Hematopoietic multipotent progenitor cell (in vitro differentiated cells): ENCODE measurements at regions not wholly inside any gene's neighbourhood (a gene's known extent, or its start where the extent isn't known, plus 50 kb on each side); places are given as distances from the start of the nearest gene placed in this dataset.
"Not testable (repeated sequence)": the region's sequence is repeated elsewhere in the genome, so short reads cannot be mapped to it uniquely, and the experiment has no call there.

Experiments used
- DNase-seq, 3 donors: peaks; one replicate each; pipeline ENCODE4 v3.0.0-alpha.2; 2011 to 2015; ENCODE audit warnings: low read depth in 2 of 3, low spot score in 2 of 3

DNA sequence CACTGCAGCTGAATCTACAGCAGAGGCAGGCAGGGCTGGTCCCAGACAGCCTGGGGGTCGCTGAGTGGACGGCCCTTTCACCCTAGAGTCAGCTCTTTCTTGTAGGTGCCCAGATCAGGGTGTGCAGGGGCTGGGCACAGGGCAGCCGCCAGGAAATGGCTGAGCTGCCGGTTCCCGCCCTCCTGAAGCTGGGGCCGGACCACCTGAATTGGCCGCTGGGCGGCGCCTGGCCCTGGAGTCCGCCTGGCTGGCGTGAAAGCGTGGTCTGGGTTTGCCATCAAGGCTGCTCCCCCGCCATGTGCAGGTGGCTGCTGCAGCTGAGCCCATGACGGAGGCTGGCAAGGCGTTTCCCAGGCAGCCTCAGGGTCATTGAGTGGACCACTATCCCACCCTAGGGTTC lies 85.7 kb downstream of the POTEM start:
- not testable (repeated sequence) for DNase-seq

GRCh38 chr14:19053426-19054050 lies 86.3 kb downstream of the POTEM start:
- DNase-seq: not testable (repeated sequence)

DNA sequence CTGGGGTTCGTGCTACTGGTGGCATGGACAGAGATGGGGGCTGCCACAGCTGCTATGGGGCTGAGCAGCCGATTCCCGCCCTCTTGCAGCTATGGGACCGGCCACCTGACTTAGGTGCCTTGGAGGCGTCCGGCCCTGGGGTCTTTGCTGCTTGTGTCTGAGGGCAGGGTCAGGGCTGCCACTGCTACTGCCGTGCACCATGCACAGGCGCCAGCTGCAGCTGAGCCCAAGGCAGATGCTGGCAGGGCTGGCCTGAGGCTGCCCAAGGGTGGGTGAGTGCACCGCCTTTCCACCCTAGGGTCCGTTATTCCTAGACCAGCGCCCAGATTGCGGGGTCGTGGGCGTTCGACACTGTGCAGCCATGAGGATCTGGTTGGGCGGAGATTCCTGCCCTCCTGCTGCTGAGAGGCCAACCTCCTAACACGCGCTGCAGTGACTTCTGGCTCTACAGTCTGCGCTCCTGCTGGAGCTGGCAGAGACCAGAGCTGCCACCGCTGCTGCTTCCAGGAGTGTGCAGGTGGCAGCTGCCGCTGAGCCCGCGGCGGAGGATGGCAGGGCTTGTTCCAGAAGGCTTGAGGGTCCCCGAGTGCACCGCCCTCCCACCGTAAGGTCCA lies 87.0 kb downstream of the POTEM start:
- DNase-seq: not testable (repeated sequence)

DNA sequence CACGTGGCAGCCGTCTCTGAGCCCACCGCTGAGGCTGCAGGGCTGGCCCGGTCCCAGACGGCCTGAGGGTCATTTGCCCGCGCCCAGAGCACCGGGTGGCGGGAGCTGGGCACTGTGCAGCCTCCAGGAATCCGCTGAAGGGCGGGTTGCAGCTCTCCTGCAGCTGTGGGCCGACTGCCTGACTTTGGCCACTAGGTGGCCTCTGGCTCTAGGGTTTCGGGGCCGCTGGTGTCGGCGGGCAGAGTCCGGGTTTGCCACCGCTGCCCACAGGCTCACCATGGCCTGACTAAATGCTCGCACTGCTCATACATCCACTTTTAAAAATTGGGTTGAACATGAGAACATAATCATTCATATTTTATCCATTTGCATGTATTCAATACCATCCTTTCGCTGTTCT lies 87.7 kb downstream of the POTEM start:
- DNase-seq: not testable (repeated sequence)

GRCh38 chr14:19059066-19059465 lies 91.8 kb downstream of the POTEM start:
- DNase-seq: not testable (repeated sequence)

DNA sequence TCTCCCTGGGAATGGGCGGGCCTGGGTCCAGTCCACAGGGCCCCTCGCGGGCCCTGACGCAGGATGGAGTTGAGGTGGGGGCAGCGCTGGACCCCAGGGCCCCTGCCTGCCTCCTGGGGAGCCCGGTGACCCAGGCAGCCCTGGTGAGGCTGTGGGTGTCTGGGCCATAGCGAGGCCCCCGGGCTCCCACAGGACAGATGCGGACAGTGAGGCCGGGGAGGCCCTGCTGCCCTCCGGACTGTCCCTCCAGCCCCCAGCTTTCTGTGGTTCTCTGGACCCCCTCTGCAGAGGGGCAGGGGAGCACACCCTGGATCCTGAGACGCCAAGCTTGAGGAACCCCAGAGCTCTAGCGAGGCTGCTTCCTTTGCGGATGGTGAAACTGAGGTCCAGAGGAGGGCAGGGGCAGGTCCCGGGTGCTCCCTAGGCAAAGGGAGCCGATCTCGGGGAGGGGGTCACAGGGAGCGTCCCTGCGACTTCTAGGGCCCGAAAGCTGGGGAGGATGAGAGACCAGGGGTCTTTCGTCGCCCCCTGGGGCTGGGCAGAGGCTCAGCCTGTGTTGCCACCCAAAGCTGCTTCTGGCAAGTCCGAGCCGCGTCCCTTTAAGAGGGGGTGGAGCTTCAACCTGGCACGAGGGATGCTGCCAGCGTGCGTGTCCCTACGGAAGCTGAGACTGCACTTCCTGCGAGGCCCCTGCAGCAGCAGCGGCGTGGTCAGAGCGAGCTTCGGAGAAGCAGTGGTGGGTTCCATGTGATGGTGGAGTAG lies 94.6 kb downstream of the POTEM start:
- not testable (repeated sequence) for DNase-seq

- DNase-seq: not testable (repeated sequence)
Observed at GRCh38 chr14:19068957-19069356, 101.7 kb downstream of the POTEM start.

GRCh38 chr14:19072518-19072917 lies 105.3 kb downstream of the POTEM start:
- not testable (repeated sequence) for DNase-seq

- DNase-seq: not testable (repeated sequence)
Observed at GRCh38 chr14:19088632-19089031, 121.4 kb downstream of the POTEM start.

- DNase-seq: not testable (repeated sequence)
Observed at GRCh38 chr14:19093227-19093626, 126.0 kb downstream of the POTEM start.

GRCh38 chr14:19094731-19095130 lies 127.5 kb downstream of the POTEM start:
- DNase-seq: not testable (repeated sequence)

DNA sequence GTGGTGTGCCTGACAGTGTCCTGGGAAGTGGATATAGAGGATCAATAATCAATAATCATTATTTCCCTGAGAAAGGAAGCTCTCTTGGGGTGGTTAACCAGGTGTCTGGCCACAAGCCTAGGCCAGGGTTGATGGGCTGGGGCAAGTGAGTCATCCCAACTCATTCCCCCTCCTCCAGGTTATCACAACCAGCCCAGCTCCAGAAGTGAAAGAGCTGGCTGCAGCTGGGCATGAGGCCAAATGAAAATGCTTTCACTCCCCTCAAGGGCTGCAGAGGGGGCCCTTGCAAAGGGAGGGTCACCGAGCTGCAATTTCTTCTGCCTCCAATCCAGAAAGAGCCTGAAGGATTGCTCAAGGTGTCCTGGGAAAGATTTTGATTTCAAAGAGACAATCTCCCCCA lies 127.9 kb downstream of the POTEM start:
- DNase-seq: not testable (repeated sequence)

- peak in 1 of 3 donors; percentile 0 for DNase-seq
Observed at GRCh38 chr14:19096467-19096866, 129.2 kb downstream of the POTEM start.

DNA sequence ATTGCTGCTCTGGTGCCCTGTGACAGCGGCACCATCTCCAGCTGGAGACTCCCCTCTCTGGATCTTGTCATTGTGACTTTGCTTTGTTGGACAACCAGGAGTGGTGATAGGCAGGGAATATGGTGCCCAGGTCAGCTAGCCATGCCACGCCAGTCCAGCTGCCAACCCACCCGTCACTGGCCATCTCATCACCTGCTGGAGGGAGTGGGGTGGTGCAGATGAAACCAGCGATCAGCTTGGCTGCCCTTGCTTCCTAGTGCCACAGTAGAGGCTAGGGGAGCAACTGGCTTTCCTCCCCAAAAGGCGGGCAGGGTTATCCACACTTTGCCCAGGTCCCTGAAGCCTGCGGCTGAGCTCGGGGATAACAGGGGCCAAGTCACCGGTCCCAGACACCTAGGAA lies 129.6 kb downstream of the POTEM start:
- not testable (repeated sequence) for DNase-seq

- not testable (repeated sequence) for DNase-seq
Observed at GRCh38 chr14:19097306-19097705, 130.1 kb downstream of the POTEM start.

DNA sequence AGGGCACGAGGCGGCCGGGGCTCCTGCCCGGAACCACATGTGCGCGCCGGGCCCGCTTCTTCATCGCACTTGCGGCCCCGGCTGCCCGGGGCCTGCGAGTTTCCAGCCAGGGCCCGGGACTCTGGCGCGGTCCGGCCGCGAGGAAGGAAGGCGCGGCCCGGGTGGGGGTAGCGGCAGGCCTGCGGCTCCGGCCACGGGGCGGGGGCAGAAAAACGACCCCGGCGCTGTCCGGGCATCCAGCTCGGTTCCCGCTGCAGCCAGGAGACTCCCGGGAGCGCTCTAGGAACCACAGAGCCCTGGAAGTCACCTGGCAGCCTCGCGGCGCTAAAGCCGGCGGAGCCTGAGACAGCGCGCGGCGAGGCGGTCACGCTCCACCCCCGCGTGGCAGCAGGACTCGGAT lies 130.5 kb downstream of the POTEM start:
- DNase-seq: not testable (repeated sequence)

DNA sequence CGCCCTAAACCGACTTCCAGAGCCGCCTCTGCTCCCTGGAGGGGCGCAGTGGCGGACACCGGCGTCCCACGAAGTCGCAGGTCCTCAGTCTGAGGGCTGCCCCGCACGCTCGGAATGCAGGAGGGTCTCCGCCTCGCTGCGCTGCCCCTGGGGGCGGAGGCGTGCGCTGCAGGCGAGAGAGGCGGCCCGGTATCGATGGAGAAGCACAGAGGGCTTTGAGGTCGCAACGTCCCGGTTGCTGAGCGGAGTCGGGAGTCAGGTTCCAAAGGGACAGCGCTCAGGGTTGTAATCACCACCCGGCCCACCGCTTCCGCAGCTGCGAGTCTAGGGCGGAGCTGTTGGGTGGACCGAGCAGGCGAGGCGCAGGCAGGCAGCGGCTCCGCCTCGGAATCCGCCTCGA lies 131.0 kb downstream of the POTEM start:
- DNase-seq: not testable (repeated sequence)

GRCh38 chr14:19098732-19099131 lies 131.5 kb downstream of the POTEM start:
- not testable (repeated sequence) for DNase-seq

GRCh38 chr14:19099336-19099735 lies 132.1 kb downstream of the POTEM start:
- not testable (repeated sequence) for DNase-seq

DNA sequence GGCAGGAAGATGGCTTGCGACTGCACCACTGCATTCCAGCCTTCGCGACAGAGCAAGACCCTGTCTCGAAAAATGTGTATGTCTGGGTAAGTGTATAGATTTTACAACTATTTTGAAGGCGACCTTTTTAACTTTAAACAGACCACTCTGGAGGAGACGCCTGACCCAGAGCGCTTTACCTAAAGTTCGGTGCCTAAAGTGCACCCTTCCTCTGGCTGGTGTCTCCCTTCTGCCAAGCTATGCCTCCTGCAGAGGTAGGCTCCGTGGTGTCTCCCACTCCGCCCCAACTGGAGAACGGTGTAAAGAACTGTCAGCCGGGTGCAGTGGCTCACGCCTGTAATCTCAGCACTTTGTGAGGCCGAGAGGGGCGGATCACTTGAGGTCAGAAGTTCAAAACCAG lies 132.7 kb downstream of the POTEM start:
- not testable (repeated sequence) for DNase-seq

DNA sequence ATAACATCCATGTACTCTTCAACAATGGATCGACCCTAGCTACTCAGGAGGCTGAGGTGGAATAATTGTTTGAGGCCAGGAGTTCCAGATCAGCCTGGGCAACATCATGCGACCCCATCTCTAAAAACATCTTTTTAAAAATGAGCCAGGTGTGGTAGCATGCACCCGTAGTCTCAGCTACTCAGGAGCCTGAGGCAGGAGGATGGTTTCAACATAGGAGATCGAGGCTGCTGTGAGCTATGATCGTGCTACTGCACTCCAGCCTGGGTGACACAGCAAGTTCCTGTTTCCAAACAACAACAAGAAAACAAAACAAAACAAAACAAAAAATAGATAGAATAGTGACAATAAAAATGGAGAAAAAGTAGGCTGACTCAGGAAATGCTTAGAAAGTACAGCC lies 138.3 kb downstream of the POTEM start:
- not testable (repeated sequence) for DNase-seq

GRCh38 chr14:19109887-19110286 lies 142.7 kb downstream of the POTEM start:
- DNase-seq: not testable (repeated sequence)
